Loucy (cell line): ENCODE measurements at regions not wholly inside any gene's neighbourhood (a gene's known extent, or its start where the extent isn't known, plus 50 kb on each side); places are given as distances from the start of the nearest gene placed in this dataset.
"Not testable (repeated sequence)": the region's sequence is repeated elsewhere in the genome, so short reads cannot be mapped to it uniquely, and the experiment has no call there.

ENCODE experiments used
- H2AFZ ChIP-seq: fragments of 200-600 bp; sonication (generic); 2 replicates; pipeline ENCODE4 v1.6.0; 2016; ENCODE audit warnings: antibody characterized with exemption, mild to moderate bottlenecking, low read length, moderate library complexity
- H3F3A ChIP-seq: fragments of 200-600 bp; 2 replicates; pipeline ENCODE4 v1.6.0; 2016; ENCODE audit warnings: antibody characterized with exemption, low read depth, mild to moderate bottlenecking
- H3K27me3 ChIP-seq: fragments of 200-600 bp; sonication (generic); 2 replicates; pipeline ENCODE4 v1.6.1; 2014; ENCODE audit warnings: low read length, mild to moderate bottlenecking; ENCODE audit not compliant: insufficient read depth, poor library complexity, severe bottlenecking
- H3K36me3 ChIP-seq: fragments of 200-600 bp; sonication (generic); 2 replicates; pipeline ENCODE4 v1.6.1; 2016; ENCODE audit warnings: low read length; ENCODE audit not compliant: insufficient read depth
- H3K4me1 ChIP-seq: fragments of 200-600 bp; sonication (generic); 2 replicates; pipeline ENCODE4 v1.5.1; 2014; ENCODE audit warnings: low read length, mild to moderate bottlenecking; ENCODE audit not compliant: insufficient read depth, poor library complexity, severe bottlenecking
- H3K4me2 ChIP-seq: fragments of 200-600 bp; sonication (generic); 2 replicates; pipeline ENCODE4 v1.6.0; 2014; ENCODE audit warnings: antibody characterized with exemption, low read length, low read depth, mild to moderate bottlenecking; ENCODE audit not compliant: poor library complexity, severe bottlenecking
- H3K4me3 ChIP-seq: fragments of 200-600 bp; sonication (generic); 2 replicates; pipeline ENCODE4 v1.5.1; 2014; ENCODE audit warnings: low read length, mild to moderate bottlenecking, mixed read lengths; ENCODE audit not compliant: poor library complexity, severe bottlenecking
- H3K79me2 ChIP-seq: fragments of 200-600 bp; sonication (generic); 2 replicates; pipeline ENCODE4 v1.6.1; 2014; ENCODE audit warnings: low read length; ENCODE audit not compliant: insufficient read depth
- H3K9ac ChIP-seq: fragments of 200-600 bp; sonication (generic); 2 replicates; pipeline ENCODE4 v1.6.0; 2014; ENCODE audit warnings: mild to moderate bottlenecking, low read depth, low read length, moderate library complexity; ENCODE audit not compliant: poor library complexity, severe bottlenecking
- H3K9me2 ChIP-seq: fragments of 200-600 bp; sonication (generic); replicated peaks from 2 replicates; pipeline ENCODE4 v1.6.1; 2016; ENCODE audit warnings: low read depth, low read length, mixed read lengths
- H3K9me3 ChIP-seq: fragments of 200-600 bp; sonication (generic); 2 replicates; pipeline ENCODE4 v1.6.1; 2014; ENCODE audit warnings: mild to moderate bottlenecking, antibody characterized with exemption, low read length, low read depth; ENCODE audit not compliant: insufficient read depth
- H4K20me1 ChIP-seq: fragments of 200-600 bp; sonication (generic); 2 replicates; pipeline ENCODE4 v1.6.0; 2014; ENCODE audit warnings: antibody characterized with exemption, low read length, mild to moderate bottlenecking; ENCODE audit not compliant: insufficient read depth, poor library complexity, severe bottlenecking
- EZH2phosphoT487 ChIP-seq: fragments of 200-600 bp; IDR thresholded peaks from 2 replicates; pipeline ENCODE4 v1.6.1; 2018; ENCODE audit warnings: antibody characterized with exemption, mild to moderate bottlenecking, moderate library complexity, borderline replicate concordance
- TF ChIP-seq, protein P1 (sequence below): fragments of 200-600 bp; sonication (generic); conservative IDR thresholded peaks from 2 replicates; pipeline ENCODE4 v1.5.1; 2014; ENCODE audit warnings: mild to moderate bottlenecking, antibody characterized with exemption, low read length

DNA sequence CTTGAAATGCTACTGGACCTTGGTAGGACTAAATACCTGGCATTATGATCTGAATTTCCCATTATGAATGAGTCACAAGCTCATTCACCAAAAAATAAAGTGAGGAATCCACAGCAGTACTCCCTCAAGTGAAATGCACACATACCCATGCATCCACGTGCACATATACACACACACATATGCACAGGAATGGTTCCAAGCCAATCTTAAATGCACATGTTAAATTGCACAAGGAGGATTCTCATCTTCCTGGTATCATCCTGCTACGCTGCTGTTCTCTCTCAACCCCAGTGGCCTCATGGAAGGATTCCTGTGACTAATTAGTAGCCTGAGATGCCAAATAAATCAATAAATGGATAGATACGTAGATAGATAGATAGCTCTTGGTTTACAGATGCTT is 132.1 kb upstream of the KLF12 start:
- H3K4me1 ChIP-seq: no peaks in the 10 kb centered on the region
- H3K36me3 ChIP-seq: no peaks in the 10 kb centered on the region
- no peaks in the 10 kb centered on the region for H3K79me2 ChIP-seq
- H3K9ac ChIP-seq: no peak overlapping the region
- H3K9me3 ChIP-seq: 0 out of 2 replicates have a peak, but pooled peaks cover 2% of the 10 kb centered on the region
- H2AFZ ChIP-seq: no peak overlapping the region
- no peak overlapping the region for H3K4me3 ChIP-seq
- H3F3A ChIP-seq: no peaks in the 10 kb centered on the region
- H4K20me1 ChIP-seq: no peaks in the 10 kb centered on the region
- no peaks in the 10 kb centered on the region for H3K27me3 ChIP-seq
- no peak for TF ChIP-seq EZH2phosphoT487
- TF ChIP-seq, protein P1, sequence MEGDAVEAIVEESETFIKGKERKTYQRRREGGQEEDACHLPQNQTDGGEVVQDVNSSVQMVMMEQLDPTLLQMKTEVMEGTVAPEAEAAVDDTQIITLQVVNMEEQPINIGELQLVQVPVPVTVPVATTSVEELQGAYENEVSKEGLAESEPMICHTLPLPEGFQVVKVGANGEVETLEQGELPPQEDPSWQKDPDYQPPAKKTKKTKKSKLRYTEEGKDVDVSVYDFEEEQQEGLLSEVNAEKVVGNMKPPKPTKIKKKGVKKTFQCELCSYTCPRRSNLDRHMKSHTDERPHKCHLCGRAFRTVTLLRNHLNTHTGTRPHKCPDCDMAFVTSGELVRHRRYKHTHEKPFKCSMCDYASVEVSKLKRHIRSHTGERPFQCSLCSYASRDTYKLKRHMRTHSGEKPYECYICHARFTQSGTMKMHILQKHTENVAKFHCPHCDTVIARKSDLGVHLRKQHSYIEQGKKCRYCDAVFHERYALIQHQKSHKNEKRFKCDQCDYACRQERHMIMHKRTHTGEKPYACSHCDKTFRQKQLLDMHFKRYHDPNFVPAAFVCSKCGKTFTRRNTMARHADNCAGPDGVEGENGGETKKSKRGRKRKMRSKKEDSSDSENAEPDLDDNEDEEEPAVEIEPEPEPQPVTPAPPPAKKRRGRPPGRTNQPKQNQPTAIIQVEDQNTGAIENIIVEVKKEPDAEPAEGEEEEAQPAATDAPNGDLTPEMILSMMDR: no peak
- no peak overlapping the region for H3K4me2 ChIP-seq
- no peaks in the 10 kb centered on the region for H3K9me2 ChIP-seq

DNA sequence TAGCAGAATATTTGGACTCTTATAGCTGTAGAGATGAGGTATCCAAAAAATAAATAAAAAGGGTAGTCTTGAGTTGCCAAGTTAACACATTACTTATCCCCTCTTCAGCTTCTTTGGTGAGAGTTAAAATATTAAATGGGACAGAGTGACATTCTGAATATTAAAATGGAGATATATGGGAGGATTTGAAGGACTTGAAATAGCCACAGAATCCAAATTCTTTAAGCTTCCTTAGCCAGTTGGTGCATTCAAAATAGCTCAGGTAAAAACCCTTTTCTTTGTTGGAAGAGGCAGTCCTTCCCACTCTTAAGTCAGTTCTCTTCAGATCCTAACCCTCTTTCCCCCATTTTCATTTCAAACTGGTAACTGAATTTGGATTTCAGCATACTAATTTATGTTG is 130.1 kb upstream of the KLF12 start:
- H3K4me2 ChIP-seq: no peak overlapping the region

DNA sequence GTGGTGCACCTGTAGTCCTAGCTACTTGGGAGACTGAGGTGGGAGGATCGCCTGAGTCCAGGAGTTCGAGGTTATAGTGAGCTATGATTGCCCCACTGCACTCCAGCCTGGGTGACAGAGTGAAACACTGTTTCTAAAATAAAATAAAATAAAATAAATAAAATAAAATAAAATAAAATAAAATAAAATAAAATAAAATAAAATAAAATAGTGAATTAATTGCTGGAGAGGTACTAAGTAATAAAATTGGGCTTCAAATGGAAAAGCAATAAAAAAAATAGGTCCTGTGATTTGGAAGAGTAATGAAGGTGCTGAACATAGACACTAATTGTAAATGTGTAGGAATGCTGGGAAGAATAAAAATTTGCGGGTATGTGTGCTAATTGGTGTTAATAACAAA is 126.2 kb upstream of the KLF12 start:
- H3K4me2 ChIP-seq, H3F3A ChIP-seq: not testable (repeated sequence)

More for the DNA sequence above, 130.1 kb upstream of the KLF12 start:
- Histone ChIP-seq H3F3A (no peaks in the 10 kb centered on the region), H3K4me3 (no peak overlapping the region), H3K4me1 (no peaks in the 10 kb centered on the region), H3K9me3 (0 out of 2 replicates have a peak, but pooled peaks cover 2% of the 10 kb centered on the region), H3K27me3 (no peaks in the 10 kb centered on the region), H3K79me2 (no peaks in the 10 kb centered on the region), H2AFZ (no peak overlapping the region), H3K9ac (no peak overlapping the region), H4K20me1 (no peaks in the 10 kb centered on the region), H3K9me2 (no peaks in the 10 kb centered on the region), H3K36me3 (no peaks in the 10 kb centered on the region)
- TF ChIP-seq, protein P1: no peak
- TF ChIP-seq EZH2phosphoT487: no peak

DNA sequence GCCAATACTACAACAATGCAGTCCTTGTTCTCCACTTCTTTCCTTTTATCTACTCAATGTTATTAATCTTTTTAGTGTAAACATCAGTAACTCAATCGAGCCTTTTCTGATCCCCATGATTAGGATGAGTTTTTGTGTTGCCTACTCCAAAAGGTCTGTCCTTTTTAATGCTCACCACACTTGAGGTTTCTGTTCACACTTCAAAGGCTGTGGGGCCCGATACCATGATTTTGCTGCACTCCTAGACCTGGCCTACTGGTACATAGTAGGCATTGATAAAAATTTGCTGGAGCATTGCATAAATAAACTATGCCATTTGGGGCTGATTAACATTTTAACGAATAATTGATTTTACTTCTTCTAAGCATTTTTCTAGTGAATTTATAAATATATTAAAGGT is 125.4 kb upstream of the KLF12 start:
- H3K9ac ChIP-seq: no peak overlapping the region
- H3K79me2 ChIP-seq: no peaks in the 10 kb centered on the region

More for the DNA sequence above, 126.2 kb upstream of the KLF12 start:
- H3K9me2 ChIP-seq, H3K79me2 ChIP-seq, H3K9me3 ChIP-seq, H3K4me3 ChIP-seq, H4K20me1 ChIP-seq, H3K27me3 ChIP-seq, H3K4me1 ChIP-seq, H3K9ac ChIP-seq, H3K36me3 ChIP-seq, H2AFZ ChIP-seq: not testable (repeated sequence)

More for the DNA sequence above, 125.4 kb upstream of the KLF12 start:
- Histone ChIP-seq H3F3A (no peaks in the 10 kb centered on the region), H2AFZ (no peak overlapping the region), H3K27me3 (no peaks in the 10 kb centered on the region), H3K36me3 (no peaks in the 10 kb centered on the region), H3K4me1 (no peaks in the 10 kb centered on the region), H4K20me1 (no peaks in the 10 kb centered on the region), H3K9me3 (0 out of 2 replicates have a peak, but pooled peaks cover 2% of the 10 kb centered on the region), H3K4me2 (no peak overlapping the region), H3K9me2 (no peaks in the 10 kb centered on the region), H3K4me3 (no peak overlapping the region)
- TF ChIP-seq, protein P1: no peak
- TF ChIP-seq EZH2phosphoT487: no peak
